Activated T-cell treated with anti-CD3 and anti-CD28 coated beads, Interleukin-2, amount 50 U/mL, for 24 hours (primary cell): ENCODE measurements at regions not wholly inside any gene's neighbourhood (a gene's known extent, or its start where the extent isn't known, plus 50 kb on each side); places are given as distances from the start of the nearest gene placed in this dataset.
A peak's percentile ranks its signal among the peaks of the same experiment; 100 is the strongest.

Source experiments
- DNase-seq: peaks from one replicate; pipeline ENCODE4 v3.0.0-alpha.2; 2020
- H3K27ac Mint-ChIP-seq: 2 replicates; pipeline ENCODE4 v1.8.0; 2020; ENCODE audit warnings: mild to moderate bottlenecking, mixed read lengths
- H3K27me3 Mint-ChIP-seq: 2 replicates; pipeline ENCODE4 v1.8.0; 2020; ENCODE audit warnings: mixed read lengths
- H3K36me3 Mint-ChIP-seq: 2 replicates; pipeline ENCODE4 v1.8.0; 2020; ENCODE audit warnings: low read depth, mixed read lengths
- H3K4me1 Mint-ChIP-seq: 2 replicates; pipeline ENCODE4 v1.8.0; 2020; ENCODE audit warnings: low read depth, mixed read lengths
- H3K4me3 Mint-ChIP-seq: 2 replicates; pipeline ENCODE4 v1.8.0; 2020; ENCODE audit warnings: mild to moderate bottlenecking, moderate library complexity, mixed read lengths
- H3K9me3 Mint-ChIP-seq: 2 replicates; pipeline ENCODE4 v1.8.0; 2020; ENCODE audit warnings: mixed read lengths

GRCh38 chr6:14758421-14759081 lies 487.3 kb upstream of the JARID2 start:
- H3K27me3 Mint-ChIP-seq: no peaks in the 10 kb centered on the region
- no peaks in the 10 kb centered on the region for H3K36me3 Mint-ChIP-seq
- no peak for DNase-seq
- H3K27ac Mint-ChIP-seq: peak overlapping the region; percentile 39
- peaks cover 3% of the 10 kb centered on the region for H3K9me3 Mint-ChIP-seq
- H3K4me3 Mint-ChIP-seq: no peak overlapping the region
- peaks cover 68% of the 10 kb centered on the region for H3K4me1 Mint-ChIP-seq

DNA sequence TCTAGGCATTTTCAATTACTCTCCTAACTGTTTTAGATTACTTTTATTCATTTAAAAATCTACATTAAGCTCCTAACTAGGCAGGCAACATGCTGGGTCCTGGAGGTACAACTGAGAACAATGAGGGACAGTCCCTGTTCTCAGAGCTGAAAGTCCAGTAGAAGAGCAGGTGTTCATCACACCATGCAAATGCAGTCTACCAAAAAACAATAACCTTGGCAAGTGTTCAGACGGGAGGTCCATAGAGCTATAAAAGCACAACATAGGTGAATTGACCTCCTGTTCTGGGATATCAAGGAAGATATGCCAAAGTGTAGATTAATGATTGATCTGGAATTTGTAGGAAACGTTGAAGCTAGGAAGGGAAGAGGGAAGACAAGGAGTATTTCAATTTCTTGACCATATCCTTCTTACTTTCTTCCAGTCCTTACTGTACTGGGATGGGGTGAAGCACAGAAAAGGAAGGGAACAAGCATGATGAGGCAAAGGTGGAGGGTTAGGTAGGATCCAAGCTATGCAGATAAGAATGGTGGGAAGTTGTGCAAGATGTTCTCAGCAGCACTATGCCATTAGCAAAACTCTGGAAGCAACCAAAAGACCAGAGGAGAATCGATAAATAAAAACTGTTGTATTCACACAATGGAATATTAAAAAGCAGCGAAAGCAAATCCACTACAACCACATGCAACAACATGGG lies 485.7 kb upstream of the JARID2 start:
- H3K27ac Mint-ChIP-seq: no peak overlapping the region
- no peaks in the 10 kb centered on the region for H3K36me3 Mint-ChIP-seq
- no peak overlapping the region for H3K4me3 Mint-ChIP-seq
- peaks cover 3% of the 10 kb centered on the region for H3K9me3 Mint-ChIP-seq
- H3K27me3 Mint-ChIP-seq: no peaks in the 10 kb centered on the region
- peaks cover 60% of the 10 kb centered on the region for H3K4me1 Mint-ChIP-seq
- DNase-seq: no peak

- H3K9me3 Mint-ChIP-seq: no peaks in the 10 kb centered on the region
- no peak overlapping the region for H3K27ac Mint-ChIP-seq
- H3K4me1 Mint-ChIP-seq: peaks cover 45% of the 10 kb centered on the region
Observed at GRCh38 chr6:14762077-14762476, 483.8 kb upstream of the JARID2 start.

DNA sequence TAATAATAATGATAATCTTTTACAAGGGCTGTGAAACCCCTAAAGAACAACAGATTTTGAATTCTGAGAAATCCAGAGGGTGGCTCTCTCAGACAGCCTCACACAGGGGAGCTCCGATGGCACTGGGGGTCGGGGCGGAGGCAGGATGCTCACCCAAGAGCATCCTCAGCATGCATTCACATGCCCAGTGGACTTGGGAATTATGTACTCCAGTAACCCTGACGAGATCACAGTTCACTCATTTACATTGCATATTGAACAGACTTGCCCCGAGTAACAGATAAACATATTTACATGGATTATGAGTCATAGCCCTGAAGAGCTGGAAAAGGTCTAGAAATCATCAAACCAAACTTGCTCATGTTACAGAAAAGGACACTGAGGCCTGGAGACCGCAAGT lies 482.7 kb upstream of the JARID2 start:
- peaks cover 34% of the 10 kb centered on the region for H3K4me1 Mint-ChIP-seq
- no peaks in the 10 kb centered on the region for H3K9me3 Mint-ChIP-seq
- H3K4me3 Mint-ChIP-seq: no peak overlapping the region
- no peak overlapping the region for H3K27ac Mint-ChIP-seq
- no peaks in the 10 kb centered on the region for H3K27me3 Mint-ChIP-seq
- DNase-seq: no peak
- H3K36me3 Mint-ChIP-seq: no peaks in the 10 kb centered on the region

More at GRCh38 chr6:14762077-14762476, 483.8 kb upstream of the JARID2 start:
- Mint-ChIP-seq H3K36me3 (no peaks in the 10 kb centered on the region), H3K4me3 (no peak overlapping the region), H3K27me3 (no peaks in the 10 kb centered on the region)
- DNase-seq: no peak

DNA sequence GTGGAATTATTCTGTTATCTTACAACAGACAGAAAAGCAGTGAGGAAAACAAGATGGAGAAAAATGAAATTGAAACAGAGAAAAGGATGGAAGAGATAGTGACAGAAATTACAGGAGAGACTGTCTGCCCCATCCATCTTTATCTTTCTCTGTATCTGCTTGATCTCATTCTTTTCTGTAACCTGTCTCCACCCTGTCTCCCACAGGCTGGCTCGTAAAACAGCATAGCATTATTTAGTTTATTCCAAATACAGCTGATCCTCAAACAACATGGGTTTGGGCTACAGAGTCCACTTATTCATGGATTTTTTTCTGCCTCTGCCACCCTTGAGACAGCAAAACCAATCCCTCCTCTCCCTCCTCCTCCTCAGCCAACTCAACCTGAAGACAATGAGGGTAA lies 482.3 kb upstream of the JARID2 start:
- DNase-seq: no peak
- Mint-ChIP-seq H3K27me3 (no peaks in the 10 kb centered on the region), H3K4me3 (no peak overlapping the region), H3K27ac (no peak overlapping the region), H3K9me3 (no peaks in the 10 kb centered on the region), H3K4me1 (peaks cover 29% of the 10 kb centered on the region), H3K36me3 (no peaks in the 10 kb centered on the region)

DNA sequence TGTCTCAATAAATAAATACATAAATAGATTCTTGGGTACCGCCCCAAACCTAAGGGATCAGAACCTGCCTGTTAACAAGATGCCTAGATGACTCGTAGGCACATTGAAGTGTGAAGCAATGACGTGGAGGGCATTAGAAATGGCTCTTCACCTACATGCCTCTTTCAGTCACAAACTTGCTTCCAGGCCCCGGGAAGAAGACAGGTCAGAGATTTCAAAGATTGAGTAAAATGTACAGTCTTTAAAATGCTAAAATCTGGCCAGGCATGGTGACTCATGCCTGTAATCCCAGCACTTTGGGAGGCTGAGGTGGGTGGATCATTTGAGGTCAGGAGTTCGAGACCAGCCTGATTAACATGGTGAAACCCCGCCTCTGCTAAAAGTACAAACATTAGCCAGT lies 480.8 kb upstream of the JARID2 start:
- H3K4me3 Mint-ChIP-seq: no peak overlapping the region
- H3K27ac Mint-ChIP-seq: no peak overlapping the region
- H3K36me3 Mint-ChIP-seq: no peaks in the 10 kb centered on the region
- no peaks in the 10 kb centered on the region for H3K9me3 Mint-ChIP-seq
- H3K27me3 Mint-ChIP-seq: no peaks in the 10 kb centered on the region
- no peak for DNase-seq
- H3K4me1 Mint-ChIP-seq: peaks cover 22% of the 10 kb centered on the region

- Mint-ChIP-seq H3K9me3 (no peaks in the 10 kb centered on the region), H3K27ac (no peak overlapping the region), H3K36me3 (no peaks in the 10 kb centered on the region), H3K27me3 (no peaks in the 10 kb centered on the region), H3K4me3 (no peak overlapping the region), H3K4me1 (peaks cover 25% of the 10 kb centered on the region)
- DNase-seq: no peak
Observed at GRCh38 chr6:14765721-14766390, 480.0 kb upstream of the JARID2 start.

GRCh38 chr6:14766391-14766994 lies 479.4 kb upstream of the JARID2 start:
- DNase-seq: no peak
- Mint-ChIP-seq H3K27me3 (no peaks in the 10 kb centered on the region), H3K9me3 (no peaks in the 10 kb centered on the region), H3K27ac (no peak overlapping the region), H3K4me3 (no peak overlapping the region), H3K4me1 (peaks cover 25% of the 10 kb centered on the region), H3K36me3 (no peaks in the 10 kb centered on the region)

DNA sequence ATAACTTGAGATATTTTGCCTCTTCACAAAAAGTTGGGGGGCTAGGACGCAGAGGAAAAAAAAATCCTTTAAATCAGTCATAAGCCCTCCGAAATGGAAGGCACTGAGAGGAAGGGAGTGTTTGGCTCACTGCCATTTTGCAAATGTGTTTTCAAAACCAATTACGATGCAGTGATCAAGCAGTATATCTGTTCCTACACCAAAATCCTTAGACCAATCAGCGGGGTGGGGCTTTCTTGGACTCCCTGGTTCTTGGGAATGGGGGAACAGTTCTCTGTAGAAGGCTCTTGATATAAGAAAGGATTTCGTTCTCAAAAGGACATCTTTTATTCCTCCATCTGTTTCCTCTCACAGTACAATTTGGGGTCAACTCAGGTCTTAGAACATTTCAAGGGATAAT lies 478.6 kb upstream of the JARID2 start:
- no peaks in the 10 kb centered on the region for H3K36me3 Mint-ChIP-seq
- H3K4me3 Mint-ChIP-seq: no peak overlapping the region
- H3K4me1 Mint-ChIP-seq: peaks cover 25% of the 10 kb centered on the region
- no peak overlapping the region for H3K27ac Mint-ChIP-seq
- H3K9me3 Mint-ChIP-seq: no peaks in the 10 kb centered on the region
- no peak for DNase-seq
- no peaks in the 10 kb centered on the region for H3K27me3 Mint-ChIP-seq

GRCh38 chr6:14770040-14770439 lies 475.8 kb upstream of the JARID2 start:
- H3K27ac Mint-ChIP-seq: no peak overlapping the region
- H3K9me3 Mint-ChIP-seq: no peaks in the 10 kb centered on the region
- H3K36me3 Mint-ChIP-seq: no peaks in the 10 kb centered on the region
- H3K4me1 Mint-ChIP-seq: peaks cover 10% of the 10 kb centered on the region
- no peak overlapping the region for H3K4me3 Mint-ChIP-seq
- no peak for DNase-seq
- no peaks in the 10 kb centered on the region for H3K27me3 Mint-ChIP-seq

DNA sequence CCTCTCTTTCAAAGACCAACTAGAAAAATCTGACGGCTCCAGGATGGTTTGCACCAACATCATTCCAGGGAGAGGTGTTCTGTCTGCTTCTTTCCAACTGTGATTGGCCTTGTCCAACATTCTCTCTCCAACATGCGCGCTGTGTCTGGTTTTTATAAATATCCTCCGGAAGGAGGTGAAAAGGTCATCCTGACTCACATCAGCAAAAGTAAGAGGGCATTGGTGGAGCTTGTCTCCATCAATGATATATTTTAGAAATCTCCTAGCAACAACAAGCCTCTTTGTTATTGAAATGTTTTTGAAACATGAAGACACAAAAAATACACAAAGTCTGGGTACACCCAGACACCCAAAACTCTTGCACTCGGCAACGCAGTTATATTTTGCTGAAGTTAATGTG lies 475.3 kb upstream of the JARID2 start:
- H3K36me3 Mint-ChIP-seq: no peaks in the 10 kb centered on the region
- H3K9me3 Mint-ChIP-seq: no peaks in the 10 kb centered on the region
- H3K27me3 Mint-ChIP-seq: no peaks in the 10 kb centered on the region
- no peak overlapping the region for H3K4me3 Mint-ChIP-seq
- peaks cover 7% of the 10 kb centered on the region for H3K4me1 Mint-ChIP-seq
- H3K27ac Mint-ChIP-seq: no peak overlapping the region
- no peak for DNase-seq

GRCh38 chr6:14771016-14771415 lies 474.9 kb upstream of the JARID2 start:
- DNase-seq: no peak
- H3K4me3 Mint-ChIP-seq: no peak overlapping the region
- no peaks in the 10 kb centered on the region for H3K27me3 Mint-ChIP-seq
- H3K9me3 Mint-ChIP-seq: no peaks in the 10 kb centered on the region
- peaks cover 7% of the 10 kb centered on the region for H3K4me1 Mint-ChIP-seq
- H3K36me3 Mint-ChIP-seq: no peaks in the 10 kb centered on the region
- no peak overlapping the region for H3K27ac Mint-ChIP-seq

DNA sequence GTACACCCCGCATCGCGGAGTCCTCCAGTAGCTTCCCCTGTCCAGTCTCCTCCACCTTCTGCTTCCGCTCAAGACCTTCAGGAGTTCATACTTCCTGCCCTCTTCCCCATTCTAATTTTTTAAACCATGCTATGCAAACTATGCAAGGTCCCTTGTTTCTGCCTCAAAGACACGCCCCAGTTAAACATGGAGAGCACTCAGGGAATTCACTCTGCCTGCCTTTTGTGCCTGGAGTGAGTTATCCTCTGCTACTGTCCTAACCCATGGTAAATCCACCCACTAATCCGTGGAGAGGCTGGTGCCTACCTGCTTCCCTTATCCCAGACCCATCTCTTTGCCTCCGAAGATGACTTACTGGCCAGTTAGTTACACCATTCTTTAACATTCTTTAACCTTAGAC lies 473.7 kb upstream of the JARID2 start:
- no peak for DNase-seq
- no peak overlapping the region for H3K4me3 Mint-ChIP-seq
- no peak overlapping the region for H3K27ac Mint-ChIP-seq
- H3K36me3 Mint-ChIP-seq: no peaks in the 10 kb centered on the region
- H3K27me3 Mint-ChIP-seq: no peaks in the 10 kb centered on the region
- H3K9me3 Mint-ChIP-seq: no peaks in the 10 kb centered on the region
- peaks cover 7% of the 10 kb centered on the region for H3K4me1 Mint-ChIP-seq

DNA sequence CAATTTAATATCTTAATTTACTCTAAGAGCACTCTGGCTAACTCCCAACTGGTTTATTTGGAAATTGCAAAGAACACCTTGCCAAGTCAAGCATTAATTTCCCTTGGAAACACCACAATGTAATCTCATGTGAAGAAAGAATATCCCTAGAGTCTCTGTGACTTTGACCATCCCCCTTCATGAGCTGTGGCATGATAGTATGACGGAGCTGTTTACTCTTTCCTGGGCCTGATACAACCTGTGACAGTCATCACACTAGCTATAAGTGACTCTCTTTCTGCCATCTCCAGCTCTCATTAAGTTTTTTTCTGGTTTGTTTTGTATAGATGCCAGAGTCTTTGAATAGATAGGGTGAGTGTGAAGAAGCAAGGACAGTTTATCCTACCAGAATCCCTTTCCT lies 470.3 kb upstream of the JARID2 start:
- Mint-ChIP-seq H3K9me3 (no peaks in the 10 kb centered on the region), H3K4me3 (no peak overlapping the region), H3K27me3 (no peaks in the 10 kb centered on the region), H3K36me3 (no peaks in the 10 kb centered on the region), H3K27ac (no peak overlapping the region), H3K4me1 (peaks cover 4% of the 10 kb centered on the region)
- no peak for DNase-seq

DNA sequence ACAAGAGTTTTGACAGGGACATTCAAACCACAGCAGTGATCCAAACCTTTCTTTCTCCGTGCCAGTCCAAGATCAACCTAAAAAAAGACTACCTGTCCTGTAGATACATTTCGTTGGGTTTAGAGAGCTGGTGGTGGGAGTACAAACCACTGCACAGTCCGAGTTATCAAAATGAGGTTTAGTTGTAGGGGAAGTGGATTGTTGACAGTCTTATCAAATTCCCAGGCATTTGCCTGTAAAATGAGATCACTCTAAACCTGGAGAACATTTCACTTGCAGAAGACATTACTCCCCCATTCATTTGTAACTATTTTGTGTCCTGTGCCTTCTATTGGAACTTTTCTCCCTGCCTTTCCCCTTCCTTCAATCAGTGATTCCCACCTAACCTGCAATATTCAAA lies 469.6 kb upstream of the JARID2 start:
- Mint-ChIP-seq H3K9me3 (no peaks in the 10 kb centered on the region), H3K4me3 (no peak overlapping the region), H3K27ac (no peak overlapping the region), H3K36me3 (no peaks in the 10 kb centered on the region), H3K4me1 (peaks cover 4% of the 10 kb centered on the region), H3K27me3 (no peaks in the 10 kb centered on the region)
- no peak for DNase-seq
